ENCODE measurements at regions not wholly inside any gene's neighbourhood (a gene's known extent, or its start where the extent isn't known, plus 50 kb on each side); places are given as distances from the start of the nearest gene placed in this dataset.

DNA sequence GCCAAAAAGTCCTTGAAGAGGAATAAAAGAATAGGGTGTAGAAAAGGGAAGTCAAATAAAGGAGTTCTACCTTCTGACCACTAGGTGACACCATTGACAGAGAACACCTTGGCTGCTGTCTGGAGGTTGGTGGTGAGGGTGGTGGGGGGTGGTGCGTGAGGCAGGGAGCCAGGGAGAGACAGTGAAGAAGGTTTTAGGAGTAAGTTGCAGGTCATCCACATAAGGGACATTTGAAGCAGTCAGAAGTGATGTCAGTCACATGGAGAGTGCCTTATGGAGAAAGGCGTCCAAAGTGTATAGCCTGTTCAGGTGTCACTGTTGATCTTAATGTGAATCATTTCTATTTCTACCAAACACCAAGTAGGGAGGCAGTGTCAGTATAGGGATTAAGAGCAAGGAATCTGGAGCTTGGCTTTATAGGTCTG lies 279.3 kb upstream of the DDHD1 start:
- H3K4me1 Mint-ChIP-seq: peaks cover 9% of the 10 kb centered on the region
- no peaks in the 10 kb centered on the region for H3K27me3 Mint-ChIP-seq (ENCODE audit: insufficient read depth)
- H3K9ac ChIP-seq (ENCODE audit: extremely low read depth, low read length, poor library complexity, severe bottlenecking): no peak overlapping the region
- TF ChIP-seq, protein P1, sequence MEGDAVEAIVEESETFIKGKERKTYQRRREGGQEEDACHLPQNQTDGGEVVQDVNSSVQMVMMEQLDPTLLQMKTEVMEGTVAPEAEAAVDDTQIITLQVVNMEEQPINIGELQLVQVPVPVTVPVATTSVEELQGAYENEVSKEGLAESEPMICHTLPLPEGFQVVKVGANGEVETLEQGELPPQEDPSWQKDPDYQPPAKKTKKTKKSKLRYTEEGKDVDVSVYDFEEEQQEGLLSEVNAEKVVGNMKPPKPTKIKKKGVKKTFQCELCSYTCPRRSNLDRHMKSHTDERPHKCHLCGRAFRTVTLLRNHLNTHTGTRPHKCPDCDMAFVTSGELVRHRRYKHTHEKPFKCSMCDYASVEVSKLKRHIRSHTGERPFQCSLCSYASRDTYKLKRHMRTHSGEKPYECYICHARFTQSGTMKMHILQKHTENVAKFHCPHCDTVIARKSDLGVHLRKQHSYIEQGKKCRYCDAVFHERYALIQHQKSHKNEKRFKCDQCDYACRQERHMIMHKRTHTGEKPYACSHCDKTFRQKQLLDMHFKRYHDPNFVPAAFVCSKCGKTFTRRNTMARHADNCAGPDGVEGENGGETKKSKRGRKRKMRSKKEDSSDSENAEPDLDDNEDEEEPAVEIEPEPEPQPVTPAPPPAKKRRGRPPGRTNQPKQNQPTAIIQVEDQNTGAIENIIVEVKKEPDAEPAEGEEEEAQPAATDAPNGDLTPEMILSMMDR (conservative IDR thresholded peaks at IDR 0.05): peak; percentile 84
- peak; percentile 82 for DNase-seq
- H3K36me3 Mint-ChIP-seq (ENCODE audit: low read depth): no peaks in the 10 kb centered on the region
- H3K9me3 Mint-ChIP-seq: peaks cover 13% of the 10 kb centered on the region
- H3K27ac ChIP-seq (ENCODE audit: low read depth, low read length): no peak overlapping the region
- no peaks in the 10 kb centered on the region for H3K4me1 ChIP-seq (ENCODE audit: control insufficient read depth, insufficient read depth, low read length)
- H3K9me3 ChIP-seq (ENCODE audit: control insufficient read depth, low read length): peaks cover 13% of the 10 kb centered on the region
- no peaks in the 10 kb centered on the region for H3K36me3 ChIP-seq (ENCODE audit: control insufficient read depth, insufficient read depth, low read length)
- 17 to 57% methylated on average over 1 to 2 of the region's 2 CpGs for WGBS, 2 experiments (ENCODE audit: insufficient coverage in 1 of 2, insufficient read length in 1 of 2)
- no peak overlapping the region for H3K4me3 Mint-ChIP-seq
- no peak overlapping the region for H3K4me3 ChIP-seq (ENCODE audit: low read length)
- no peaks in the 10 kb centered on the region for H3K27me3 ChIP-seq (ENCODE audit: control insufficient read depth, insufficient read depth, low read length, poor library complexity, severe bottlenecking)
- no peak overlapping the region for H3K27ac Mint-ChIP-seq

DNA sequence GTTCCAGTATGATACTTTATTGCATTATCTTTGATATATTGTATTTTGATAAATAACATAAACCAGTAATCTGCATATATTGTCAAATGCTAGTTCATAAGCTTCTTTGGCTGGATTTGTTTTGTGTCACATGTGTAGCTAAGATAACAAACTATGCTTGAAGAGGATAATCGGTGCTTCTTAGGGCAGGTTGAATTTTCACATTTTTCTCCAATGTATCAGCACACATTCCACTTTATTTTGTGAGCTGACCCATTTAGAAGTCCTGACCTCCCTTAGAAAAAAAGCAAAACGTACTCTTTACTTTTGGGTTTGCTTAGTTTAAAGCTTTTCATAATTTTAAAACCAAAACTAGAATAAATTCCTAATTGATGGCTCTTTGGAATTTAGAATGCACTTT lies 277.7 kb upstream of the DDHD1 start:
- no peak overlapping the region for H3K27ac ChIP-seq (ENCODE audit: low read depth, low read length)
- no peaks in the 10 kb centered on the region for H3K27me3 Mint-ChIP-seq (ENCODE audit: insufficient read depth)
- no peaks in the 10 kb centered on the region for H3K27me3 ChIP-seq (ENCODE audit: control insufficient read depth, insufficient read depth, low read length, poor library complexity, severe bottlenecking)
- H3K9me3 ChIP-seq (ENCODE audit: control insufficient read depth, low read length): peaks cover 14% of the 10 kb centered on the region
- H3K9ac ChIP-seq (ENCODE audit: extremely low read depth, low read length, poor library complexity, severe bottlenecking): no peak overlapping the region
- H3K4me1 Mint-ChIP-seq: peaks cover 9% of the 10 kb centered on the region
- no peak for DNase-seq
- no peaks in the 10 kb centered on the region for H3K36me3 ChIP-seq (ENCODE audit: control insufficient read depth, insufficient read depth, low read length)
- no peak overlapping the region for H3K4me3 ChIP-seq (ENCODE audit: low read length)
- no peaks in the 10 kb centered on the region for H3K36me3 Mint-ChIP-seq (ENCODE audit: low read depth)
- H3K9me3 Mint-ChIP-seq: peaks cover 23% of the 10 kb centered on the region
- H3K27ac Mint-ChIP-seq: no peak overlapping the region
- TF ChIP-seq, protein P1 (conservative IDR thresholded peaks at IDR 0.05): no peak
- no peaks in the 10 kb centered on the region for H3K4me1 ChIP-seq (ENCODE audit: control insufficient read depth, insufficient read depth, low read length)
- WGBS, 2 experiments (ENCODE audit: insufficient coverage in 1 of 2, insufficient read length in 1 of 2): 92% methylated on average over 2 of the region's 2 CpGs; no CpG with 5 or more reads in 1 of the 2 experiments
- H3K4me3 Mint-ChIP-seq: no peak overlapping the region

DNA sequence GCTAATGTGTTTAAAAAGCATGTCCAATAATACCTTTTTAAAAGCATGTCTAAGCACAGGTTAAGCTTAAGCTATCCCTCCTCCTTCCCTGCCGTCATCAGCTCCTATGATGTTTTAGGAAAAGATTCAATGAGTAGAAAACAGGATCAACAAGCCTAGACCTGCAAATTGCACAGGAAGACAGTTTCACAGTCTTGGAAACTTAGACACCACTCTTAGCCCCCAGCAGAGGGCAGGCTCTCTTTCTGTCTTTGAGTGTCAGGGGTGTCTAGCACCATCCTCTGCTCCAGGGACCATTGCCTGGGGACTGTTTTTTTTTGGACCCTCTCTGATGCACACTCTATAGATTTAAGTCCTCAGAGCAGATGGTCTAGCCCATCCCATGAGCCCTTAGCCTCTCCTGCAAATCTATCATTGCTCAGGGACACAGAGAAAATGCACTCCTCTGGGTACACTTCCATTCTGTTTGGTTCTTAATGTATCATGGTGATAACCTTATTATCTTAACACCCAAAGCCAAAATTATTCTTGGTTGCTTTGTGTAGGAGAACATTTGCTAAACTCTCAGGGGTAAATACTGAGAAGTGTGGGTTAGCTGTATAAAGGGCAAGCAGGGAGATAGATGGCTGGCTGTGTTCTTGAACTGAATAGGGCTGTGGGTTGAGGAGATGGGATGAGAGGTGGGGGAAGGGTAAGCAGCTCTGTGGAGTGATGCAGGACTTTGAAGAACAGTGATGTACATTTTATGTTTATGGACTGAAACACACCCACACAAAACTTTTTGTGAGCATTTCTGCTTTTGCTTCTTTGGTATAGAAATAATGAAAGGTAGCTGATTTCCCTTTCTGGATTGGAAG lies 259.9 kb upstream of the DDHD1 start:
- no peak overlapping the region for H3K27ac ChIP-seq (ENCODE audit: low read depth, low read length)
- H3K27me3 Mint-ChIP-seq (ENCODE audit: insufficient read depth): no peaks in the 10 kb centered on the region
- H3K4me1 Mint-ChIP-seq: no peaks in the 10 kb centered on the region
- no peak overlapping the region for H3K27ac Mint-ChIP-seq
- TF ChIP-seq, protein P1 (conservative IDR thresholded peaks at IDR 0.05): peak; percentile 79
- peaks cover 28% of the 10 kb centered on the region for H3K9me3 Mint-ChIP-seq
- H3K36me3 ChIP-seq (ENCODE audit: control insufficient read depth, insufficient read depth, low read length): no peaks in the 10 kb centered on the region
- no peaks in the 10 kb centered on the region for H3K4me1 ChIP-seq (ENCODE audit: control insufficient read depth, insufficient read depth, low read length)
- peak; percentile 47 for DNase-seq
- no peak overlapping the region for H3K4me3 Mint-ChIP-seq
- H3K36me3 Mint-ChIP-seq (ENCODE audit: low read depth): peaks cover 8% of the 10 kb centered on the region
- H3K27me3 ChIP-seq (ENCODE audit: control insufficient read depth, insufficient read depth, low read length, poor library complexity, severe bottlenecking): no peaks in the 10 kb centered on the region
- no peak overlapping the region for H3K9ac ChIP-seq (ENCODE audit: extremely low read depth, low read length, poor library complexity, severe bottlenecking)
- no peak overlapping the region for H3K4me3 ChIP-seq (ENCODE audit: low read length)
- WGBS, 2 experiments (ENCODE audit: insufficient coverage in 1 of 2, insufficient read length in 1 of 2): 100% methylated on average over 1 of the region's 1 CpG; no CpG with 5 or more reads in 1 of the 2 experiments
- H3K9me3 ChIP-seq (ENCODE audit: control insufficient read depth, low read length): peaks cover 29% of the 10 kb centered on the region
